Activated CD8-positive, alpha-beta memory T cell treated with anti-CD3 and anti-CD28 coated beads, Interleukin-2, amount 50 U/mL, for 24 hours (primary cell): ENCODE measurements at regions not wholly inside any gene's neighbourhood (a gene's known extent, or its start where the extent isn't known, plus 50 kb on each side); places are given as distances from the start of the nearest gene placed in this dataset.

Source experiments
- DNase-seq: peaks from one replicate; pipeline ENCODE4 v3.0.0-alpha.2; 2020; ENCODE audit errors: extremely low read depth

DNA sequence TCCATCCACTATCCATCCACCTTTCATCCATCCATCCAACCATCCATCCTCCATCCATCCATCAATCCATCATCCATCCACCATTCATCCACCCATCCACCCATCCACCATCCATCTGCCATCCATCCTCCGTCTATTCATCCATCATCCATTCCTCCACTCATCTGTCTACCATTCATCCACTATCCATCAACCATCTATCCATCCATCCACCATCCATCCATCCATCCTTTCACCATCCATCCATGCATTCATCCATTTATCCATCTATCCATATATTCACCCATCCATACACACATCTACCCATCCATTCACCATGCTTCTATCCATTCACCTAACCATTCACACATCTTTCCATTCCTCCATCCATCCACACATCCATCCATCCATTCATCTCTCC lies 207.0 kb upstream of the CDH4 start:
- DNase-seq: no peak

GRCh38 chr20:61045876-61046585 lies 206.0 kb upstream of the CDH4 start:
- no peak for DNase-seq

DNA sequence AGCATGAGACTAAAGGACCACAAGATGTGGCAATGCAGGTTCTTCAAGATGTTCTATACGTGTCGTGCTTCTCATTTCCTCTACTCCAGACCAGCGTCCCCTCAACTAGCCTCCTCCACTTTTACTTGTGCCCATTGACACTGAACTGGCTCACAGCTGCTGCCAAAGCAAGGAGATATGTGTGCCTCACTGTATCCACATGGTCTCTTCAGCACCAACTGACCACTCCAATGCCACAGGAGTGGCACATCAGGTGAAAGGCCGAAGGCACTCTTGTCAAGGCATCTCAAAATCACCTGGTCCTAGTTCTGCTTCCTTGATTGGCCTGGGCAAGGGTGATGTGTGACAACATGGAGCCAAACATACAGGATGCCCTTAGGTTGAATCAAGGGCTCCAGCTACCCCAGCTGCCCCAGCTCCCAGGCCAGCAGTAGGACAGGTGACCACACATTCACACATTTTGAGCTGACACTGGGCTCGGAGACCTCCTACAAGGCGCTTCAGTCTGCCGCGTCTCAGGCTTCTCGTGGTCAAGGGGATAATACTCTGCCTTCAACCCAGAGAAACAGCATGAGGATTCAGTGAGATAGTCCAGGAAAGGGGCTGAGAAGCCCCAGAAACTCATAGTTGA lies 205.2 kb upstream of the CDH4 start:
- DNase-seq: no peak

- DNase-seq: no peak
Measured at GRCh38 chr20:61047515-61047914, 204.5 kb upstream of the CDH4 start.

- no peak for DNase-seq
Measured at GRCh38 chr20:61048302-61048701, 203.8 kb upstream of the CDH4 start.

GRCh38 chr20:61049684-61050083 lies 202.4 kb upstream of the CDH4 start:
- no peak for DNase-seq

- DNase-seq: no peak
Measured at GRCh38 chr20:61050336-61050890, 201.6 kb upstream of the CDH4 start.

- no peak for DNase-seq
Measured at GRCh38 chr20:61052195-61052750, 199.8 kb upstream of the CDH4 start.

- no peak for DNase-seq
Measured at GRCh38 chr20:61052776-61053442, 199.2 kb upstream of the CDH4 start.

- DNase-seq: no peak
Measured at GRCh38 chr20:61053487-61053886, 198.6 kb upstream of the CDH4 start.

DNA sequence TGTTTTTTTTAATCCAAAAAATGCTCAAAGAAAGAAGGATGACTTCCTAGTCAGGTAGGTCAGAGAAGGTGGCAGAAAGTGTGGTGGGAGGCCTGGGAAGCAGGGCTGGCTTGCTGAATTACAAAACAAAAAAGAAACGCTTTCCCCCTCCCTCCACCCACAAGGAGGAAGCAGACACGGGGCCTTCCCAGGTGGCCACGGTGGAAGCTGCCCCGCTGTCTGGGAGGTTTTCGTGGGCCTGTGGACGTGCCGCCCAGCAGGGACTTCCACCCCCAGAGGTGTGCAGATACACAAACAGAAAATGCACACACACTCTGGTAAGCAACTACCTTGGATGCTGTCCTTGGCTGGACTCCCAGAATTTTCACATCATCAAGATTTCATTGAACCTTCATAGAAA lies 198.2 kb upstream of the CDH4 start:
- DNase-seq: no peak

DNA sequence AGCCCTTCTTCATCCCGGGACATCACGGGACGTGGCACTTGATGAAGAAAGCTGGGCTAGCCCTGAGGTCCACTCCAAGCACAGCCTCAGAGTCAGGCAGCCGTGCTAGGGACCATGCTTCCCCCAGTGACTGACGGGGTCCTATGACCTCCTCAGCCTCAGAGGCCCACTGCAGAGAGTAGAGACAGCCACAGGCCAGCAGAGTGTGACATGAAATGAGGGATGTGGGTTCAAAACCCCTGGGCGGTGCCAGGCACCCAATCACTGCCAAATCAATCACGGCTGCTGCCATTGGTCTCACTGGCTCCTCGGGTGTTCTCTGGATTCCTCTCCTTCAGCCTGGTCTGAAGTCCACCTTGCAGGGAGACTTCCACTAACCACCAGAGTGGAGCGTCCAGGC lies 197.7 kb upstream of the CDH4 start:
- no peak for DNase-seq

DNA sequence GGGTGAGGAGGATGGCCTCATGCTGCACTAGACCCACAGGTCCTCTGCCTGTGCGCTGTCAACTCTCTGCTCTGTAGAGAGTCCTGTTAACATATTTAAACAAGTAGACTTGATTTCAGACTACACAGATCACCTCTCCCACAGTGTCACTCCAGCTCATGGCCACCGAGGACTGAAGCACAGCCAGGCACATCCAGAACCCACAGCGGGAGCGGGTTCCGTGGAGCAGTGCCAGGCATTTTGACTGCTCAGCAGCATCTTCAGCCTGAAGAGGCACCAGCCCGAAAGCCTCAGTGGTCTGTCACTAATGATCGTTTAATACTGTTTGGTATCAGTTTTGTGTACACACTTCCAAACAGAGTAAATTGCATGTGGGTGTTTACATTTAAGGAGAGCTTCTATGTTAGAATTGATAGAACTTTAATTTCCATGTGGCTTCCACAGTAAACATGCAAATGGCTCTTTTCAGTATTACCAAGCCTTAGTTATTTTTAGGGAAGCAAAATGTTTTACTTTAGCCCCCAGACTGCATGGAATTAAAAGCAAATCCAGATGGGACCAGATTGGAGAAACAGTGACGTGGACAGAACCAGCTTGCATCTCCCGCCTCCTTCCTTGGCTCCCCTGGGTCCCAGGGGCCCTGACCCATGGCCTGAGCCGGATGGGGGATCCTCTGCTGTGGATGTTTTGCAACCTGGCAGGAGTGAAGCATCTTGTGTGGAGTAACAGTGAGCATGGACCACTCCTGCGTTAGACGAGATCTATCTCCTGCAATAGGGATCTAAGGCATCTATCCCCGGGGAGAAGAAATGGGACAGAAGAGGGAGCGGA lies 196.7 kb upstream of the CDH4 start:
- DNase-seq: no peak

DNA sequence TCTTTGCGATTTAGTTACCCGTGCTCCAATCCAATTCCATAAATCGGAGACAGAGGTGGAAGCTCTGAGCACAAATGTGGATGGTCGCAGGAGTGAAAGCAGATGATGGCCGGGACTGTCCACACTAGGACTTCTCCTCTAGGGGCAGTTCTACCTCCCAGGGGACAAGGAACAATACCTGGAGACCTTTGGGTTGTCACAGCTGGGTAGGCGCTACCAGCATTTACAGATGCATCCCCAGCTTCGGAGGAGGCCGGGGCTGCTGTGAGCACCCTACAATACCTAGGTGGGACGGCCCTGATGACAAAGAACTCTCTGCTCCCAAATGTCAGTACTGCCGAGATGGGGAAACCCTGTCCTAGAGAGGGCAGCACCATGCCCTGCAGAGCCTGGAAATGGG lies 195.9 kb upstream of the CDH4 start:
- DNase-seq: no peak

DNA sequence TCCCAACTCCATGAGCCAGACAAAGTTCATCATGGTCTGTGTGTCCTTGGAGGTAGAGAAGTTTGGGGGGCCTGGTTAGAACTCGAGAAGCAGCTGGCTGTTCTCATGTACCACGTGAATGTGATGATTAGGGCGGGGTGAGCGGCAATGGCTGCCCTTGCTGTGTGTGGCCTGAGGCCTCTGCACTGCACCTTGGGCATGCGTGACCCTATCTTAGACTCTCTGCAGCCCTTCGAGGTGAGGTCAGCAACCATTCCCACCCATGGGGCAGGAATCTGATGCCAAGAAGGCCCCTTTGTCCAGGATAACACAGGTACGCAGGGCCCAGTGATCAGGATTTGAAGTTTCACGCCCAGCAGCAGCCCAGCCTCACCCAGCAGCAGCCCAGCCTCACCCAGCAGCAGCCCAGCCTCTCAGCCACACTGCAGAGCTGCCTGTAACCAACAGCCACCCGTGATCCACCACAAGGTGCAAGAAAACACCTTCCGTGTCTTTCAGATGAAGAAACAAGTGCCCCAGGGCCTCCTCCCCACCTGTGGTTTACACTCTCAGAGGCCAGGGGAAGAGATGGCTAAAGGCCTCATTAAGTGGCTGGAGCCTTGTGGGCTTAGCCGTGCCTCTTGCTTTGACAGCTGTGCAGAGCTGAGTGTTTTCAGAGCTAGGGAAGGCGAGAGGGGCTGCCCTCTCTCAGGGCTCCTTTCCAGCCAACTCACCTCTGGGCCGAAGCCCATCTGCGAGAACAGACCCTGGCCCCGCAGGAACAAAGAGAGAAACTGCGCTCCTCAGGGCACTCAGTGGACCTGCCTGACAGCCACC lies 195.2 kb upstream of the CDH4 start:
- DNase-seq: no peak

- DNase-seq: no peak
Measured at GRCh38 chr20:61057443-61058121, 194.5 kb upstream of the CDH4 start.

DNA sequence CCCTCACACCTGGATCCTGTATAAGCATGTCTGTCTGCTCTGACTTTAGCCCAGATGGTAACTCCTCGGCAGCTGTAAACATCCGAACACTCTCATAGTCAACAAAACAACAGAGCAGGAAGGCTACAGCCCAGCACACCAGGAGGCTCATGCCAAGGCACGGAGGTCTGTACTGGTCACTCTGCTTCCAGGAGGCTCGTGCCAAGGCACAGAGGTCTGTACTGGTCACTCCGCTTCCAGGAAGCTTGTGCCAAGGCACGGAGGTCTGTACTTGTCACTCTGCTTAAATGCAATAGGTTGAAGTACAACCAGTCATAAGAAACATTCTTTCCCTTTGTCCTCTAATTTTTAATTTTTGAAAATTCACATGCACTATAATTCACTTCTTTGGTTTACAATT lies 190.1 kb upstream of the CDH4 start:
- no peak for DNase-seq

GRCh38 chr20:61065853-61066252 lies 186.2 kb upstream of the CDH4 start:
- DNase-seq: no peak

DNA sequence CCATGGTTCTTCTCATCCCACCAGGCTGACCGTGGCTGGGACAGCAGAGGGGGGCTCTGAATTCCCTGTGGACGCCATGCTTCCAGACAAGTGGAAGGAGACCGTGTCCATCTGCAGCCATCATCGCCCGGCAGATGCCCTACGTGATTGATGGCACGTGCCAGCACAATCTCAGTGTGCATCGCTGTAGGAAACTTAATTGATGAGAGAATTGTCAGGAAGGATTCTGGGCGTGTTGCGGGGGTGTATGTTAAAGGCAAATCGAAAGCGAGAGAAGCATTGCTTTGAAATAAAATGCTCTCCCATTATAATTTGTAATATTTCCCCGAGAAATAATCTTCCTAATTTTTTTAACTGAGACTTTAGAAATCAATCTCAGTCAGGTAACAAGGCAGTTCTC lies 185.5 kb upstream of the CDH4 start:
- no peak for DNase-seq

GRCh38 chr20:61067221-61067620 lies 184.8 kb upstream of the CDH4 start:
- no peak for DNase-seq
